Stimulated activated CD4-positive, alpha-beta T cell treated with anti-CD3 and anti-CD28 coated beads, Interleukin-1b, Interleukin-23, amount 100 ng/mL, for 48 hours (primary cell): ENCODE measurements at regions not wholly inside any gene's neighbourhood (a gene's known extent, or its start where the extent isn't known, plus 50 kb on each side); places are given as distances from the start of the nearest gene placed in this dataset.

Experiments used
- DNase-seq: peaks from one replicate; pipeline ENCODE4 v3.0.0-alpha.2; 2020

GRCh38 chr16:54431041-54431996, 144.7 kb upstream of the IRX3 start:
- no peak for DNase-seq

GRCh38 chr16:54430491-54431030, 144.0 kb upstream of the IRX3 start:
- DNase-seq = no peak

- no peak for DNase-seq
Observed at GRCh38 chr16:54429029-54429428, 142.4 kb upstream of the IRX3 start.

GRCh38 chr16:54426553-54426849, 139.9 kb upstream of the IRX3 start:
- no peak for DNase-seq

GRCh38 chr16:54425681-54426552, 139.3 kb upstream of the IRX3 start:
- DNase-seq = no peak

GRCh38 chr16:54425068-54425467, 138.5 kb upstream of the IRX3 start:
- DNase-seq = no peak

- DNase-seq = no peak
Observed at GRCh38 chr16:54424043-54424451, 137.5 kb upstream of the IRX3 start.

- DNase-seq = no peak
Observed at GRCh38 chr16:54422569-54422978, 136.0 kb upstream of the IRX3 start.

- DNase-seq = no peak
Observed at GRCh38 chr16:54422159-54422558, 135.6 kb upstream of the IRX3 start.

GRCh38 chr16:54421220-54421619, 134.6 kb upstream of the IRX3 start:
- no peak for DNase-seq

GRCh38 chr16:54418903-54419302, 132.3 kb upstream of the IRX3 start:
- DNase-seq = no peak

GRCh38 chr16:54417384-54417783, 130.8 kb upstream of the IRX3 start:
- DNase-seq = no peak

GRCh38 chr16:54414671-54415070, 128.1 kb upstream of the IRX3 start:
- DNase-seq = no peak

- no peak for DNase-seq
Observed at GRCh38 chr16:54412777-54413455, 126.3 kb upstream of the IRX3 start.

GRCh38 chr16:54412037-54412436, 125.5 kb upstream of the IRX3 start:
- DNase-seq = no peak

- no peak for DNase-seq
Observed at GRCh38 chr16:54411544-54411943, 125.0 kb upstream of the IRX3 start.

- DNase-seq = no peak
Observed at GRCh38 chr16:54409982-54410381, 123.4 kb upstream of the IRX3 start.

GRCh38 chr16:54407596-54407995, 121.0 kb upstream of the IRX3 start:
- DNase-seq = no peak

GRCh38 chr16:54405478-54405877, 118.9 kb upstream of the IRX3 start:
- no peak for DNase-seq

- DNase-seq = no peak
Observed at GRCh38 chr16:54403580-54403979, 117.0 kb upstream of the IRX3 start.

- no peak for DNase-seq
Observed at GRCh38 chr16:54402873-54403272, 116.3 kb upstream of the IRX3 start.

- no peak for DNase-seq
Observed at GRCh38 chr16:54402270-54402669, 115.7 kb upstream of the IRX3 start.

- no peak for DNase-seq
Observed at GRCh38 chr16:54400261-54400660, 113.7 kb upstream of the IRX3 start.
